ENCODE measurements at regions not wholly inside any gene's neighbourhood (a gene's known extent, or its start where the extent isn't known, plus 50 kb on each side); places are given as distances from the start of the nearest gene placed in this dataset.

DNA sequence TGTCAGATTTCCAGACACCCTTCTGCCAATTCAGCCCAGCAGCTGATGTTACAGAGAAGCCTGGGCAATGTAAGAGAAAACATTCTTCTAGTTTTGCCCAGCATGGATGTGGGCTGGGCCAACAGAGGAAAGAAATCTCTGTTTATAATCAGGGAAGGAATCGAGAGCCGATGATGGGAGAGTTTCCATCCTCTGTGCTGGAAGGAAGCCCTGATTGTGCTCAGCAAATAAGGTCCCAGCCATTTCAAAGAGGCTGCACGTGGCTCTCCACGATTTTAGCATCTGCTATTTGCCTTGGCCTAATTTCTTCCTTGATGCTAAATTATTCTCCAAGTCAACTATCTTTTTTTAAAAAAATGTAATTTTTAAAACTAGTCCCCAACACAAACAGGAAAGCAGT lies 70.0 kb downstream of the IRX6 start:
- no peak overlapping the region for H3K4me3 ChIP-seq (ENCODE audit: low read length in 3 of 3)
- DNase-seq (no peak), FAIRE-seq (no peak)

DNA sequence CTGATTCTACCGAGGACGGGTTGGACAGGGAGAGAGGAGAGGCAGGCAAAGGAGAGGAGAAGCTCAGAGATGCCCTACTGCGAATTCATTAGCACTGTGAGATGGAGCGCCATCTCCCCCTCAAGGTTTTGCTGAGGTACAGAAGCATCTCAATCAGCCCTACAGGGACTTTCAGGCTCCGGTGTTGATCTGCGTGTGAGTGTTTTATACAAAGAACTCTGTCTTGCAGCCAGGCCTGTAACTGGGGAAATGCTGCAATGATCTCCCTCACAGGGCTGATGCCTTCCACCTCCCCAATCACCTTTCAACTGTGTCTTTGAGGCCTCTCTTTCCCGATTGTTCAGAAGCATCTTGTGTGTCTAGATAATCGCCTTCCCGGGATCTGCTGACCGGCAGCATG lies 74.8 kb downstream of the IRX6 start:
- no peak overlapping the region for H3K4me3 ChIP-seq (ENCODE audit: low read length in 3 of 3)
- intact Hi-C loops (cut with DNase I), result no loop called here
- no peak for DNase-seq
- no peaks in the 10 kb centered on the region for H3K9me3 ChIP-seq (ENCODE audit: control insufficient read depth in 2 of 3, insufficient read depth in 1 of 3, low read length in 3 of 3)
- no peaks in the 10 kb centered on the region for H3K36me3 ChIP-seq (ENCODE audit: control insufficient read depth in 2 of 3, insufficient read depth in 3 of 3, low read length in 3 of 3)
- H3K27ac ChIP-seq (ENCODE audit: low read depth in 2 of 2, low read length in 2 of 2), result no peak overlapping the region
- no peaks in the 10 kb centered on the region for H3K27me3 ChIP-seq (ENCODE audit: control insufficient read depth, insufficient read depth, low read length)
- no peak overlapping the region for H3K9ac ChIP-seq (ENCODE audit: low read length in 3 of 3)
- TF ChIP-seq, protein P1, sequence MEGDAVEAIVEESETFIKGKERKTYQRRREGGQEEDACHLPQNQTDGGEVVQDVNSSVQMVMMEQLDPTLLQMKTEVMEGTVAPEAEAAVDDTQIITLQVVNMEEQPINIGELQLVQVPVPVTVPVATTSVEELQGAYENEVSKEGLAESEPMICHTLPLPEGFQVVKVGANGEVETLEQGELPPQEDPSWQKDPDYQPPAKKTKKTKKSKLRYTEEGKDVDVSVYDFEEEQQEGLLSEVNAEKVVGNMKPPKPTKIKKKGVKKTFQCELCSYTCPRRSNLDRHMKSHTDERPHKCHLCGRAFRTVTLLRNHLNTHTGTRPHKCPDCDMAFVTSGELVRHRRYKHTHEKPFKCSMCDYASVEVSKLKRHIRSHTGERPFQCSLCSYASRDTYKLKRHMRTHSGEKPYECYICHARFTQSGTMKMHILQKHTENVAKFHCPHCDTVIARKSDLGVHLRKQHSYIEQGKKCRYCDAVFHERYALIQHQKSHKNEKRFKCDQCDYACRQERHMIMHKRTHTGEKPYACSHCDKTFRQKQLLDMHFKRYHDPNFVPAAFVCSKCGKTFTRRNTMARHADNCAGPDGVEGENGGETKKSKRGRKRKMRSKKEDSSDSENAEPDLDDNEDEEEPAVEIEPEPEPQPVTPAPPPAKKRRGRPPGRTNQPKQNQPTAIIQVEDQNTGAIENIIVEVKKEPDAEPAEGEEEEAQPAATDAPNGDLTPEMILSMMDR (IDR thresholded peaks at IDR 0.05; ENCODE audit: borderline replicate concordance, extremely low read depth, insufficient read depth), result no peak
- no peaks in the 10 kb centered on the region for H3K4me1 ChIP-seq (ENCODE audit: control insufficient read depth in 2 of 3, insufficient read depth in 2 of 3, low read depth in 1 of 3, low read length in 3 of 3)
- FAIRE-seq, result no peak

More for the DNA sequence above, 70.0 kb downstream of the IRX6 start:
- Histone ChIP-seq H3K9me3 (ENCODE audit: control insufficient read depth in 2 of 3, insufficient read depth in 1 of 3, low read length in 3 of 3) (peaks cover 0 to 1% (median 0%) of the 10 kb centered on the region in 3 donors), H3K27me3 (ENCODE audit: control insufficient read depth, insufficient read depth, low read length) (no peaks in the 10 kb centered on the region), H3K27ac (ENCODE audit: low read depth in 2 of 2, low read length in 2 of 2) (no peak overlapping the region), H3K36me3 (ENCODE audit: control insufficient read depth in 2 of 3, insufficient read depth in 3 of 3, low read length in 3 of 3) (no peaks in the 10 kb centered on the region), H3K9ac (ENCODE audit: low read length in 3 of 3) (no peak overlapping the region), H3K4me1 (ENCODE audit: control insufficient read depth in 2 of 3, insufficient read depth in 2 of 3, low read depth in 1 of 3, low read length in 3 of 3) (no peaks in the 10 kb centered on the region)
- intact Hi-C loops (cut with DNase I), result no loop called here
- TF ChIP-seq, protein P1 (IDR thresholded peaks at IDR 0.05; ENCODE audit: borderline replicate concordance, extremely low read depth, insufficient read depth), result no peak

DNA sequence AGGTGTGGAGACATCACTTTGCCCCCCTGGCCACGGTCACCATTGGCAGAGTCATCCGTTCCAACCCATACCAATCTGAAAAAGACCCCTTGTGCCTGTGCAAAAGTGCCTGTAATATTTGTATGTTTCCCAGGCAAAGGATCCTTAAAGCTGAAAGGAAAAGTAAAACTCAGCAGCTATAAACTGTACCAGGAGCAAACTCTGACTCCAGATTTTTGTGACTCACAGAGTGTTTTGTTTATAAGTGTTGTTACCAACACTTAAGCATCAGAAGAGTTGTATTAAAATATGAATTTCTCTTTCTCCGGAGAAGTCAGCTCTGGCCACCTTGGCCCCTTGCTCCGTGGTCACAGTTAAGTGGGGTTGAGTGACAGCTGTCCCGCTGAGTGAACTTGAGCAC lies 75.9 kb downstream of the IRX6 start:
- no peak overlapping the region for H3K4me3 ChIP-seq (ENCODE audit: low read length in 3 of 3)
- TF ChIP-seq, protein P1 (IDR thresholded peaks at IDR 0.05; ENCODE audit: borderline replicate concordance, extremely low read depth, insufficient read depth), result no peak
- no peaks in the 10 kb centered on the region for H3K4me1 ChIP-seq (ENCODE audit: control insufficient read depth in 2 of 3, insufficient read depth in 2 of 3, low read depth in 1 of 3, low read length in 3 of 3)
- H3K27ac ChIP-seq (ENCODE audit: low read depth in 2 of 2, low read length in 2 of 2), result no peak overlapping the region
- DNase-seq, result no peak
- no peak for FAIRE-seq
- no peaks in the 10 kb centered on the region for H3K27me3 ChIP-seq (ENCODE audit: control insufficient read depth, insufficient read depth, low read length)
- H3K9me3 ChIP-seq (ENCODE audit: control insufficient read depth in 2 of 3, insufficient read depth in 1 of 3, low read length in 3 of 3), result no peaks in the 10 kb centered on the region
- intact Hi-C loops (cut with DNase I), result no loop called here
- no peaks in the 10 kb centered on the region for H3K36me3 ChIP-seq (ENCODE audit: control insufficient read depth in 2 of 3, insufficient read depth in 3 of 3, low read length in 3 of 3)
- no peak overlapping the region for H3K9ac ChIP-seq (ENCODE audit: low read length in 3 of 3)

DNA sequence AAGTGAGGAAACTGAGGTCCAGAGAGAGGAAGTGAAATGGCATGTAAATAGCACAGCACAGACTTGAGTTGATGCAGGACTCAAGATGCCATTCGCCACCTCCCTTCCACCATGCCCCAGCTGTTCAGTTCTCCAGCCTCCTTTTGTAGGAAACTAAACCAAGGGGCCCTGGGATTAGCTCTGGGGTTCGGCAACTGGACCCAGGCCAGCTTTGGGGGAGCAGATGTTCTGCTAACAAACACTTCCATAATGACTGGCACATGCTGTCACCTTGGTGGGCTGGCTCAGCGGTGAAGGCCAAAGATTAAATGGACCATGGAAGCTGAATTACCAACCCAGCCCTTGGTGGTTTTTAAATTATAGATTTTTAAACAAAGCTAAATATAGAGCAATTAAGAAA lies 77.0 kb downstream of the IRX6 start:
- FAIRE-seq, result no peak
- TF ChIP-seq, protein P1 (IDR thresholded peaks at IDR 0.05; ENCODE audit: borderline replicate concordance, extremely low read depth, insufficient read depth), result no peak

More for the DNA sequence above, 77.0 kb downstream of the IRX6 start:
- intact Hi-C loops (cut with DNase I), result no loop called here
- no peaks in the 10 kb centered on the region for H3K27me3 ChIP-seq (ENCODE audit: control insufficient read depth, insufficient read depth, low read length)
- no peak overlapping the region for H3K9ac ChIP-seq (ENCODE audit: low read length in 3 of 3)
- H3K9me3 ChIP-seq (ENCODE audit: control insufficient read depth in 2 of 3, insufficient read depth in 1 of 3, low read length in 3 of 3), result peaks cover 0 to 3% (median 0%) of the 10 kb centered on the region in 3 donors
- H3K27ac ChIP-seq (ENCODE audit: low read depth in 2 of 2, low read length in 2 of 2), result no peak overlapping the region
- no peak for DNase-seq
- H3K4me1 ChIP-seq (ENCODE audit: control insufficient read depth in 2 of 3, insufficient read depth in 2 of 3, low read depth in 1 of 3, low read length in 3 of 3), result no peaks in the 10 kb centered on the region
- no peak overlapping the region for H3K4me3 ChIP-seq (ENCODE audit: low read length in 3 of 3)
- no peaks in the 10 kb centered on the region for H3K36me3 ChIP-seq (ENCODE audit: control insufficient read depth in 2 of 3, insufficient read depth in 3 of 3, low read length in 3 of 3)

All from kidney (tissue), 13 donors.